HepG2 (cell line): ENCODE measurements at regions not wholly inside any gene's neighbourhood (a gene's known extent, or its start where the extent isn't known, plus 50 kb on each side); places are given as distances from the start of the nearest gene placed in this dataset.

Experiments used
- ATAC-seq: fragments of 200-7000 bp; cut with Tn5 transposase; 3 replicates; pipeline ENCODE4 v1.9.1; 2020; ENCODE audit warnings: mild to moderate bottlenecking, moderate library complexity
- BruUV-seq: library from RNA; stranded (reverse); fragments of 400-500 nt; replicated peaks from 2 replicates; lab custom pipeline; 2021; lab: Mats Ljungman, UMichigan
- CTCF ChIA-PET: fragments of 300-600 bp; formaldehyde crosslinking; extraction: SDS; loops from one replicate; lab custom pipeline; 2021; ENCODE audit warnings: low total read pairs, inconsistent platforms, low intra/inter-chr PET ratio; lab: Yijun Ruan, JAX
- POLR2A ChIA-PET: fragments of 350-600 bp; sonication (Branson Sonifier 250); formaldehyde crosslinking; loops from one replicate; lab custom pipeline; 2020; ENCODE audit warnings: antibody characterized with exemption, inconsistent platforms; lab: Yijun Ruan, JAX
- DNase-seq: peaks from one replicate; pipeline ENCODE4 v3.0.0-alpha.2; 2015; ENCODE audit warnings: low spot score
- FAIRE-seq: peaks from 3 replicates; lab custom pipeline; 2011; peaks lifted over from hg19 to GRCh38; lab: Jason Lieb, UNC
- H2AFZ ChIP-seq: one replicate; pipeline ENCODE4 v1.6.1; 2011; ENCODE audit warnings: low read length, inconsistent platforms
- H3K27ac ChIP-seq: fragments of 300-600 bp; 3 replicates; pipeline ENCODE4 v1.8.0; 2011; ENCODE audit warnings: mixed run types, mild to moderate bottlenecking, mixed read lengths, low read length, inconsistent platforms; ENCODE audit not compliant: insufficient read depth; ENCODE audit errors: extremely low read length
- H3K27me3 ChIP-seq, 2 experiments: fragments of 200-600 bp in 1 of 2; 2 replicates in 1 of 2; 3 replicates in 1 of 2; pipeline versions ENCODE4 v1.6.0 to v1.8.0; 2011; ENCODE audit warnings: low read length in 2 of 2, mild to moderate bottlenecking in 2 of 2, moderate library complexity in 2 of 2, inconsistent platforms in 1 of 2; ENCODE audit not compliant: insufficient read depth in 2 of 2, control insufficient read depth in 1 of 2
- H3K36me3 ChIP-seq, 2 experiments: fragments of 200-600 bp in 1 of 2; replicated peaks in 1 of 2; 2 replicates in 1 of 2; 3 replicates in 1 of 2; pipeline versions ENCODE4 v1.5.1 to v1.8.0; 2011; ENCODE audit warnings: low read length in 2 of 2, inconsistent platforms in 1 of 2; ENCODE audit not compliant: insufficient read depth in 2 of 2, control insufficient read depth in 1 of 2
- H3K4me1 ChIP-seq: 2 replicates; pipeline ENCODE4 v1.5.1; 2012; ENCODE audit warnings: low read length, inconsistent platforms; ENCODE audit not compliant: insufficient read depth
- H3K4me2 ChIP-seq: 2 replicates; pipeline ENCODE4 v1.6.0; 2011; ENCODE audit warnings: low read depth, low read length, inconsistent platforms
- H3K4me3 ChIP-seq, 3 experiments: fragments of 200-600 bp in 1 of 3; sonication (generic), shearing (Covaris generic) in 1 of 3; replicated peaks in 1 of 3; 2 replicates each; pipeline ENCODE4 v1.5.1; 2011 to 2016; ENCODE audit warnings: low read length in 3 of 3, inconsistent platforms in 2 of 3, low read depth in 2 of 3, mild to moderate bottlenecking in 2 of 3, control low read depth in 1 of 3, mixed read lengths in 1 of 3; ENCODE audit not compliant: insufficient read depth in 1 of 3
- H3K79me2 ChIP-seq: one replicate; pipeline ENCODE4 v1.6.1; 2011; ENCODE audit warnings: low read length, inconsistent platforms; ENCODE audit not compliant: insufficient read depth
- H3K9ac ChIP-seq: 2 replicates; pipeline ENCODE4 v1.6.0; 2011; ENCODE audit warnings: mild to moderate bottlenecking, low read depth, low read length, inconsistent platforms; ENCODE audit not compliant: insufficient read depth
- H3K9me3 ChIP-seq: 2 replicates; pipeline ENCODE4 v1.5.1; 2012; ENCODE audit warnings: mild to moderate bottlenecking, low read length
- H4K20me1 ChIP-seq: 2 replicates; pipeline ENCODE4 v1.6.0; 2011; ENCODE audit warnings: inconsistent platforms, mild to moderate bottlenecking, low read length, moderate library complexity; ENCODE audit not compliant: insufficient read depth
- FOXP1 ChIP-seq, 2 experiments: fragments of 450-650 bp in 1 of 2; IDR thresholded peaks; 2 replicates each; pipeline ENCODE4 v1.6.1; 2017 to 2018; ENCODE audit warnings: antibody characterized with exemption in 1 of 2
- HDAC1 ChIP-seq: sonication (generic); formaldehyde crosslinking; IDR thresholded peaks from 2 replicates; pipeline ENCODE4 v1.5.1; 2020; ENCODE audit warnings: mild to moderate bottlenecking, missing genetic modification reagents
- KLF9 ChIP-seq: IDR thresholded peaks from 2 replicates; pipeline ENCODE4 v1.6.1; 2016; ENCODE audit warnings: low read depth
- MTF2 ChIP-seq: sonication (generic); formaldehyde crosslinking; IDR thresholded peaks from 2 replicates; pipeline ENCODE4 v1.5.0; 2020; ENCODE audit warnings: missing genetic modification reagents, borderline replicate concordance
- SNAPC5 ChIP-seq: sonication (generic); formaldehyde crosslinking; IDR thresholded peaks from 2 replicates; pipeline ENCODE4 v1.8.1; 2023; ENCODE audit warnings: mild to moderate bottlenecking, missing genetic modification reagents, borderline replicate concordance
- SP5 ChIP-seq: IDR thresholded peaks from 2 replicates; pipeline ENCODE4 v1.6.1; 2016; ENCODE audit warnings: low read depth, borderline replicate concordance
- TEF ChIP-seq: sonication (generic); formaldehyde crosslinking; IDR thresholded peaks from 2 replicates; pipeline ENCODE4 v1.5.0; 2020; ENCODE audit warnings: missing genetic modification reagents
- THYN1 ChIP-seq: sonication (generic); formaldehyde crosslinking; IDR thresholded peaks from 2 replicates; pipeline ENCODE4 v1.8.1; 2023; ENCODE audit warnings: low read depth, mild to moderate bottlenecking, moderate library complexity, missing genetic modification reagents, borderline replicate concordance
- ZBED4 ChIP-seq: sonication (generic); formaldehyde crosslinking; IDR thresholded peaks from 2 replicates; pipeline ENCODE4 v1.4.0; 2020; ENCODE audit warnings: missing genetic modification reagents, borderline replicate concordance
- ZBTB10 ChIP-seq: sonication (generic); formaldehyde crosslinking; IDR thresholded peaks from 2 replicates; pipeline ENCODE4 v1.4.0; 2020; ENCODE audit warnings: missing genetic modification reagents, borderline replicate concordance
- ZFP36L2 ChIP-seq: sonication (generic); formaldehyde crosslinking; IDR thresholded peaks from 2 replicates; pipeline ENCODE4 v1.4.0; 2020; ENCODE audit warnings: missing genetic modification reagents
- ZNF574 ChIP-seq: sonication (generic); formaldehyde crosslinking; IDR thresholded peaks from 2 replicates; pipeline ENCODE4 v1.4.0; 2020; ENCODE audit warnings: missing genetic modification reagents
- WGBS: methylation state at CpG from one replicate; pipeline ENCODE4 v1.1.6; 2017; ENCODE audit warnings: low lambda C conversion rate; 5-methylcytosine and 5-hydroxymethylcytosine counted together
- in situ Hi-C: cut with HindIII; loops from 2 replicates; pipeline ENCODE4 v1.10.0; 2017; ENCODE audit warnings: low pct_unique_long_range_greater_than_20kb; ENCODE audit not compliant: extremely low pct_ligation_motif_present
- intact Hi-C: fragments of 100-400 bp; cut with micrococcal nuclease; formaldehyde crosslinking; loops from one replicate; pipeline ENCODE4 v1.10.0; 2022; ENCODE audit not compliant: unreplicated experiment

GRCh38 chr12:87513536-87514280 is 515.5 kb downstream of the C12orf50 start:
- TF ChIP-seq ZNF574 (CRISPR knock-in tag) (no peak), ZBTB10 (CRISPR knock-in tag) (no peak), TEF (CRISPR knock-in tag) (no peak), SNAPC5 (CRISPR knock-in tag) (no peak), THYN1 (CRISPR knock-in tag) (no peak), HDAC1 (CRISPR knock-in tag) (no peak), ZFP36L2 (no peak), SP5 (CRISPR knock-in tag) (no peak), MTF2 (CRISPR knock-in tag) (no peak), FOXP1 (IDR thresholded peaks at IDR 0.05) (no peak), FOXP1 (CRISPR knock-in tag; IDR thresholded peaks at IDR 0.05) (no peak), KLF9 (CRISPR knock-in tag) (no peak), ZBED4 (CRISPR knock-in tag) (no peak)
- BruUV-seq, result no TSS peak
- no peak overlapping the region for H3K4me2 ChIP-seq
- no peak for FAIRE-seq
- peaks cover 68% of the 10 kb centered on the region for H3K9me3 ChIP-seq
- no peak for ATAC-seq
- CTCF ChIA-PET, result no interaction called here
- POLR2A ChIA-PET, result no interaction called here
- intact Hi-C loops (no loop called here), in situ Hi-C loops (no loop called here)
- H3K79me2 ChIP-seq, result no peaks in the 10 kb centered on the region
- H3K4me3 ChIP-seq, result no peak overlapping the region
- no peak overlapping the region for H3K27ac ChIP-seq
- H3K36me3 ChIP-seq, result no peaks in the 10 kb centered on the region
- no peaks in the 10 kb centered on the region for H3K27me3 ChIP-seq
- H2AFZ ChIP-seq, result no peak overlapping the region
- DNase-seq, result no peak
- 3% methylated on average over 2 of the region's 2 CpGs for WGBS
- no peaks in the 10 kb centered on the region for H4K20me1 ChIP-seq
- H3K9ac ChIP-seq, result no peak overlapping the region
- H3K4me1 ChIP-seq, result no peaks in the 10 kb centered on the region
